ENCODE measurements at regions not wholly inside any gene's neighbourhood (a gene's known extent, or its start where the extent isn't known, plus 50 kb on each side); places are given as distances from the start of the nearest gene placed in this dataset.

DNA sequence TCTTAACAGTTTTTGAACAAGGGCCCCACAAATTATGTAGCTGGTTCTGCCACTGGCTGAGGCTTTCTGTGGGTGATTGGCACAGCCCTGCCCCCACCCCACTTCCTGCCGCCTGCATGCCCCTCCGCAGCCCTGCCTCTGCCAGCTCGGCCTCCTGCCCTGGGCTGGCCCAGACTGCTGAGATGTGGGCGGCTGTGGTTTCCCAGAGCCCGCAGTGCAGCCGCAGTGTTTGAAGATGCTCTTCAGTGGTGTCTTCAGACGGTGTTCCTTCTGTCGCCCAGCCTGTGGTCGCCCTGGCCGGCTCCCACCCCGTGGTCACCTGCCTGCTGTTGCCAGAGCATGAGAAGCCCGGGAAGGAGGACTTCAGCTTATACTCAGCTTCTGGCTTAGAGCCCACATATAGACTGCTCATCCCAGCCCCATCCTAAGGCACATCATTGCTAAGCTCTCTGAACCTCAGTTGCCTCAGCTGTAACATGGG, 154.3 kb downstream of the VEGFA start:
- peak overlapping the region; percentile 66; the same call in 1 of the 2 replicates for H3K27ac ChIP-seq (ENCODE audit: low read length)
- ATAC-seq (no peak), DNase-seq (ENCODE audit: low read depth, low spot score) (no peak)
- H3K9me3 ChIP-seq (ENCODE audit: control insufficient read depth, insufficient read depth, low read depth, low read length), result no peaks in the 10 kb centered on the region
- in situ Hi-C loops (cut with HindIII; ENCODE audit: low pct_unique_long_range_greater_than_20kb, low sequenced_read_pairs), result no loop called here
- POLR2A ChIA-PET, result no interaction called here
- H3K36me3 ChIP-seq (ENCODE audit: control insufficient read depth, insufficient read depth, low read length), result no peaks in the 10 kb centered on the region
- CTCF ChIA-PET, result interaction anchor here (0.5 to 0.9 kb wide), 2 partner anchors 79 to 105 kb away, joined by 3 read pairs; no protein-coding TSS in a partner anchor
- no peaks in the 10 kb centered on the region for H3K27me3 ChIP-seq (ENCODE audit: control insufficient read depth, insufficient read depth, low read length)
- no TSS peak for BruUV-seq (replicated peaks)
- no peak overlapping the region for H3K4me3 ChIP-seq (ENCODE audit: low read depth in 2 of 2, low read length in 2 of 2)
- intact Hi-C loops (cut with micrococcal nuclease; ENCODE audit: unreplicated experiment), result no loop called here
- peaks cover 16% of the 10 kb centered on the region for H3K4me1 ChIP-seq (ENCODE audit: control insufficient read depth, insufficient read depth, low read length)
- TF ChIP-seq POLR2AphosphoS5 (IDR thresholded peaks at IDR 0.05; ENCODE audit: low read depth, low read length), result no peak

DNA sequence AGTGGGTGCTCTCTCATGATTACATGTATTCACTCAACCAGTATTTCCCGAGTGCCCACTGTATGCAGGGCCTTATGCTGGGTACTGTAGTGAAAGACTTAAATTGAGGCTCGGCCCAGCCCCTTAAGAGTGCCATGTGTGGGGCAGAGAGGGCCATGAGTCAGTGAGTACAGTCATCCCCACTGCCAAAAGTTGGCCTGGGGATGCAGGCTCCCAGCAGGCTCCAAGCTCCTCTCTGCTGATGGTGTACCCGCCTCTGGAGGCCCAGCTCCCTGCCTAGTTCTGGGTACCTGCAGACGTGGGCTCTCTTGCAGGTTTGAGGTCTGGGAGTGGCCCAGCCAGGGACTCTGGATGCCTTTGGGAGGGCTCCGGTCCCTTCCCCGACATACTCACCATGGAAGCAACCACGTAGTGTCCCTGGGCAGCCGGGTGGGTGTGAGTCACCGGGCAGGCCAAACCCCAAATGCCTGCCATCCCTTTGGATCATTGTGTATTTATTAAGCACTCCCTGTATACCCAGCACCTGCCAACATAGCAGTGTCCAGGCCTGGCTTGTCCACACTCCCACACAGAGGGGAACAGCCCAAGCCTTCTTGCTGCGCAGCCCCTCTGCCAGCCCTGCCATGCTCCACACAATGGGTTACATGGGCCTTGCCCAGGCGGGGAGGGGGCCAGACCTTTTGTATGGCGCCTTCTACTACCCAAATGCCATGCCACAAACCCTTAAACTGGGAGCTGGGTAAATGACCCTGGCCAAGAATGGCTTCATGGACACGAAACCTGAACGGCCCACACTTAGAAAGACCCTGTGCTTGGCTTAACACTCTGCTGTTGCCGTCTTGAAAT, 153.6 kb downstream of the VEGFA start:
- H3K27ac ChIP-seq (ENCODE audit: low read length), result peak overlapping the region; percentile 57; the same call in 1 of the 2 replicates
- in situ Hi-C loops (cut with HindIII; ENCODE audit: low pct_unique_long_range_greater_than_20kb, low sequenced_read_pairs), result no loop called here
- BruUV-seq (replicated peaks), result no TSS peak
- H3K9me3 ChIP-seq (ENCODE audit: control insufficient read depth, insufficient read depth, low read depth, low read length), result no peaks in the 10 kb centered on the region
- no peaks in the 10 kb centered on the region for H3K27me3 ChIP-seq (ENCODE audit: control insufficient read depth, insufficient read depth, low read length)
- no peak overlapping the region for H3K4me3 ChIP-seq (ENCODE audit: low read depth in 2 of 2, low read length in 2 of 2)
- POLR2A ChIA-PET, result no interaction called here
- DNase-seq (ENCODE audit: low read depth, low spot score) (no peak), ATAC-seq (peak; percentile 28)
- no peak for TF ChIP-seq TCF7L2 (IDR thresholded peaks at IDR 0.05; ENCODE audit: low read depth, low read length)
- TF ChIP-seq, protein P1, sequence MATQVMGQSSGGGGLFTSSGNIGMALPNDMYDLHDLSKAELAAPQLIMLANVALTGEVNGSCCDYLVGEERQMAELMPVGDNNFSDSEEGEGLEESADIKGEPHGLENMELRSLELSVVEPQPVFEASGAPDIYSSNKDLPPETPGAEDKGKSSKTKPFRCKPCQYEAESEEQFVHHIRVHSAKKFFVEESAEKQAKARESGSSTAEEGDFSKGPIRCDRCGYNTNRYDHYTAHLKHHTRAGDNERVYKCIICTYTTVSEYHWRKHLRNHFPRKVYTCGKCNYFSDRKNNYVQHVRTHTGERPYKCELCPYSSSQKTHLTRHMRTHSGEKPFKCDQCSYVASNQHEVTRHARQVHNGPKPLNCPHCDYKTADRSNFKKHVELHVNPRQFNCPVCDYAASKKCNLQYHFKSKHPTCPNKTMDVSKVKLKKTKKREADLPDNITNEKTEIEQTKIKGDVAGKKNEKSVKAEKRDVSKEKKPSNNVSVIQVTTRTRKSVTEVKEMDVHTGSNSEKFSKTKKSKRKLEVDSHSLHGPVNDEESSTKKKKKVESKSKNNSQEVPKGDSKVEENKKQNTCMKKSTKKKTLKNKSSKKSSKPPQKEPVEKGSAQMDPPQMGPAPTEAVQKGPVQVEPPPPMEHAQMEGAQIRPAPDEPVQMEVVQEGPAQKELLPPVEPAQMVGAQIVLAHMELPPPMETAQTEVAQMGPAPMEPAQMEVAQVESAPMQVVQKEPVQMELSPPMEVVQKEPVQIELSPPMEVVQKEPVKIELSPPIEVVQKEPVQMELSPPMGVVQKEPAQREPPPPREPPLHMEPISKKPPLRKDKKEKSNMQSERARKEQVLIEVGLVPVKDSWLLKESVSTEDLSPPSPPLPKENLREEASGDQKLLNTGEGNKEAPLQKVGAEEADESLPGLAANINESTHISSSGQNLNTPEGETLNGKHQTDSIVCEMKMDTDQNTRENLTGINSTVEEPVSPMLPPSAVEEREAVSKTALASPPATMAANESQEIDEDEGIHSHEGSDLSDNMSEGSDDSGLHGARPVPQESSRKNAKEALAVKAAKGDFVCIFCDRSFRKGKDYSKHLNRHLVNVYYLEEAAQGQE (IDR thresholded peaks at IDR 0.05; ENCODE audit: insufficient read depth in 1 of 2, low read depth in 2 of 2, low read length in 1 of 2), result no peak
- no peak for TF ChIP-seq POLR2AphosphoS5 (IDR thresholded peaks at IDR 0.05; ENCODE audit: low read depth, low read length)
- no peak for TF ChIP-seq SIN3A (IDR thresholded peaks at IDR 0.05; ENCODE audit: borderline replicate concordance, insufficient read depth, low read depth, low read length)
- TF ChIP-seq, protein P2, sequence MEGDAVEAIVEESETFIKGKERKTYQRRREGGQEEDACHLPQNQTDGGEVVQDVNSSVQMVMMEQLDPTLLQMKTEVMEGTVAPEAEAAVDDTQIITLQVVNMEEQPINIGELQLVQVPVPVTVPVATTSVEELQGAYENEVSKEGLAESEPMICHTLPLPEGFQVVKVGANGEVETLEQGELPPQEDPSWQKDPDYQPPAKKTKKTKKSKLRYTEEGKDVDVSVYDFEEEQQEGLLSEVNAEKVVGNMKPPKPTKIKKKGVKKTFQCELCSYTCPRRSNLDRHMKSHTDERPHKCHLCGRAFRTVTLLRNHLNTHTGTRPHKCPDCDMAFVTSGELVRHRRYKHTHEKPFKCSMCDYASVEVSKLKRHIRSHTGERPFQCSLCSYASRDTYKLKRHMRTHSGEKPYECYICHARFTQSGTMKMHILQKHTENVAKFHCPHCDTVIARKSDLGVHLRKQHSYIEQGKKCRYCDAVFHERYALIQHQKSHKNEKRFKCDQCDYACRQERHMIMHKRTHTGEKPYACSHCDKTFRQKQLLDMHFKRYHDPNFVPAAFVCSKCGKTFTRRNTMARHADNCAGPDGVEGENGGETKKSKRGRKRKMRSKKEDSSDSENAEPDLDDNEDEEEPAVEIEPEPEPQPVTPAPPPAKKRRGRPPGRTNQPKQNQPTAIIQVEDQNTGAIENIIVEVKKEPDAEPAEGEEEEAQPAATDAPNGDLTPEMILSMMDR (IDR thresholded peaks at IDR 0.05), result no peak
- peaks cover 16% of the 10 kb centered on the region for H3K4me1 ChIP-seq (ENCODE audit: control insufficient read depth, insufficient read depth, low read length)
- intact Hi-C loops (cut with micrococcal nuclease; ENCODE audit: unreplicated experiment), result no loop called here
- CTCF ChIA-PET, result interaction anchor here (0.9 kb wide), 1 partner anchor 80 kb away, joined by 3 read pairs; no protein-coding TSS in a partner anchor
- H3K36me3 ChIP-seq (ENCODE audit: control insufficient read depth, insufficient read depth, low read length), result no peaks in the 10 kb centered on the region

Measured in Panc1 (cell line).